HepG2 (cell line): ENCODE measurements at regions not wholly inside any gene's neighbourhood (a gene's known extent, or its start where the extent isn't known, plus 50 kb on each side); places are given as distances from the start of the nearest gene placed in this dataset.

ENCODE experiments used
- ATAC-seq: fragments of 200-7000 bp; cut with Tn5 transposase; 3 replicates; pipeline ENCODE4 v1.9.1; 2020; ENCODE audit warnings: mild to moderate bottlenecking, moderate library complexity
- BruUV-seq: library from RNA; stranded (reverse); fragments of 400-500 nt; replicated peaks from 2 replicates; lab custom pipeline; 2021; lab: Mats Ljungman, UMichigan
- CTCF ChIA-PET: fragments of 300-600 bp; formaldehyde crosslinking; extraction: SDS; loops from one replicate; lab custom pipeline; 2021; ENCODE audit warnings: low total read pairs, inconsistent platforms, low intra/inter-chr PET ratio; lab: Yijun Ruan, JAX
- POLR2A ChIA-PET: fragments of 350-600 bp; sonication (Branson Sonifier 250); formaldehyde crosslinking; loops from one replicate; lab custom pipeline; 2020; ENCODE audit warnings: antibody characterized with exemption, inconsistent platforms; lab: Yijun Ruan, JAX
- DNase-seq: peaks from one replicate; pipeline ENCODE4 v3.0.0-alpha.2; 2015; ENCODE audit warnings: low spot score
- FAIRE-seq: peaks from 3 replicates; lab custom pipeline; 2011; peaks lifted over from hg19 to GRCh38; lab: Jason Lieb, UNC
- H2AFZ ChIP-seq: one replicate; pipeline ENCODE4 v1.6.1; 2011; ENCODE audit warnings: low read length, inconsistent platforms
- H3K27ac ChIP-seq: fragments of 300-600 bp; 3 replicates; pipeline ENCODE4 v1.8.0; 2011; ENCODE audit warnings: mixed run types, mild to moderate bottlenecking, mixed read lengths, low read length, inconsistent platforms; ENCODE audit not compliant: insufficient read depth; ENCODE audit errors: extremely low read length
- H3K27me3 ChIP-seq, 2 experiments: fragments of 200-600 bp in 1 of 2; 2 replicates in 1 of 2; 3 replicates in 1 of 2; pipeline versions ENCODE4 v1.6.0 to v1.8.0; 2011; ENCODE audit warnings: low read length in 2 of 2, mild to moderate bottlenecking in 2 of 2, moderate library complexity in 2 of 2, inconsistent platforms in 1 of 2; ENCODE audit not compliant: insufficient read depth in 2 of 2, control insufficient read depth in 1 of 2
- H3K36me3 ChIP-seq, 2 experiments: fragments of 200-600 bp in 1 of 2; replicated peaks in 1 of 2; 2 replicates in 1 of 2; 3 replicates in 1 of 2; pipeline versions ENCODE4 v1.5.1 to v1.8.0; 2011; ENCODE audit warnings: low read length in 2 of 2, inconsistent platforms in 1 of 2; ENCODE audit not compliant: insufficient read depth in 2 of 2, control insufficient read depth in 1 of 2
- H3K4me1 ChIP-seq: 2 replicates; pipeline ENCODE4 v1.5.1; 2012; ENCODE audit warnings: low read length, inconsistent platforms; ENCODE audit not compliant: insufficient read depth
- H3K4me2 ChIP-seq: 2 replicates; pipeline ENCODE4 v1.6.0; 2011; ENCODE audit warnings: low read depth, low read length, inconsistent platforms
- H3K4me3 ChIP-seq, 3 experiments: fragments of 200-600 bp in 1 of 3; sonication (generic), shearing (Covaris generic) in 1 of 3; replicated peaks in 1 of 3; 2 replicates each; pipeline ENCODE4 v1.5.1; 2011 to 2016; ENCODE audit warnings: low read length in 3 of 3, inconsistent platforms in 2 of 3, low read depth in 2 of 3, mild to moderate bottlenecking in 2 of 3, control low read depth in 1 of 3, mixed read lengths in 1 of 3; ENCODE audit not compliant: insufficient read depth in 1 of 3
- H3K79me2 ChIP-seq: one replicate; pipeline ENCODE4 v1.6.1; 2011; ENCODE audit warnings: low read length, inconsistent platforms; ENCODE audit not compliant: insufficient read depth
- H3K9ac ChIP-seq: 2 replicates; pipeline ENCODE4 v1.6.0; 2011; ENCODE audit warnings: mild to moderate bottlenecking, low read depth, low read length, inconsistent platforms; ENCODE audit not compliant: insufficient read depth
- H3K9me3 ChIP-seq: 2 replicates; pipeline ENCODE4 v1.5.1; 2012; ENCODE audit warnings: mild to moderate bottlenecking, low read length
- H4K20me1 ChIP-seq: 2 replicates; pipeline ENCODE4 v1.6.0; 2011; ENCODE audit warnings: inconsistent platforms, mild to moderate bottlenecking, low read length, moderate library complexity; ENCODE audit not compliant: insufficient read depth
- FOXP4 ChIP-seq: sonication (generic); formaldehyde crosslinking; IDR thresholded peaks from 2 replicates; pipeline ENCODE4 v1.4.0; 2020; ENCODE audit warnings: missing genetic modification reagents
- GTF2F1 ChIP-seq: fragments of 150-350 bp; IDR thresholded peaks from 2 replicates; pipeline ENCODE4 v1.6.1; 2014; ENCODE audit warnings: low read length
- KDM1A ChIP-seq: IDR thresholded peaks from 2 replicates; pipeline ENCODE4 v1.6.1; 2016; ENCODE audit warnings: missing compliant biosample characterization
- PHF5A ChIP-seq: IDR thresholded peaks from one replicate; pipeline ENCODE4 v1.6.1; 2018; ENCODE audit warnings: low read depth, missing genetic modification reagents; ENCODE audit not compliant: unreplicated experiment
- PPARG ChIP-seq: conservative IDR thresholded peaks from 2 replicates; pipeline ENCODE4 v1.6.1; 2016; ENCODE audit warnings: missing biosample characterization, missing genetic modification reagents
- SKI ChIP-seq: fragments of 450-650 bp; IDR thresholded peaks from one replicate; pipeline ENCODE4 v1.6.1; 2018; ENCODE audit warnings: mild to moderate bottlenecking; ENCODE audit not compliant: partially characterized antibody
- SRSF4 ChIP-seq: fragments of 200-400 bp; formaldehyde crosslinking; IDR thresholded peaks from one replicate; pipeline ENCODE4 v1.6.1; 2018; ENCODE audit warnings: mild to moderate bottlenecking, low read depth, low read length, moderate library complexity; ENCODE audit not compliant: poor library complexity, severe bottlenecking
- SYNCRIP ChIP-seq: fragments of 200-400 bp; formaldehyde crosslinking; IDR thresholded peaks from 2 replicates; pipeline ENCODE4 v1.6.1; 2018; ENCODE audit warnings: mild to moderate bottlenecking, low read depth, low read length; ENCODE audit not compliant: insufficient read depth
- TERF1 ChIP-seq: sonication (generic); formaldehyde crosslinking; IDR thresholded peaks from 2 replicates; pipeline ENCODE4 v1.8.0; 2022; ENCODE audit warnings: mild to moderate bottlenecking, missing genetic modification reagents, moderate library complexity
- ZNF136 ChIP-seq: sonication (generic); formaldehyde crosslinking; IDR thresholded peaks from 2 replicates; pipeline ENCODE4 v1.8.1; 2022; ENCODE audit warnings: low read depth, mild to moderate bottlenecking, moderate library complexity, missing genetic modification reagents
- ZNF235 ChIP-seq: sonication (generic); formaldehyde crosslinking; IDR thresholded peaks from 2 replicates; pipeline ENCODE4 v1.8.1; 2023; ENCODE audit warnings: mild to moderate bottlenecking, missing genetic modification reagents, borderline replicate concordance
- ZNF451 ChIP-seq: sonication (generic); formaldehyde crosslinking; IDR thresholded peaks from 2 replicates; pipeline ENCODE4 v1.5.0; 2020; ENCODE audit warnings: mild to moderate bottlenecking, missing genetic modification reagents
- ZNF530 ChIP-seq: sonication (generic); formaldehyde crosslinking; IDR thresholded peaks from 2 replicates; pipeline ENCODE4 v1.5.0; 2020; ENCODE audit warnings: low read depth, mild to moderate bottlenecking, missing genetic modification reagents
- ZNF605 ChIP-seq: sonication (generic); formaldehyde crosslinking; IDR thresholded peaks from 2 replicates; pipeline ENCODE4 v1.8.0; 2022; ENCODE audit warnings: mild to moderate bottlenecking, missing genetic modification reagents
- ZNF788 ChIP-seq: sonication (generic); formaldehyde crosslinking; IDR thresholded peaks from 2 replicates; pipeline ENCODE4 v1.5.0; 2020; ENCODE audit warnings: mild to moderate bottlenecking, missing genetic modification reagents, borderline replicate concordance
- WGBS: methylation state at CpG from one replicate; pipeline ENCODE4 v1.1.6; 2017; ENCODE audit warnings: low lambda C conversion rate; 5-methylcytosine and 5-hydroxymethylcytosine counted together
- in situ Hi-C: cut with HindIII; loops from 2 replicates; pipeline ENCODE4 v1.10.0; 2017; ENCODE audit warnings: low pct_unique_long_range_greater_than_20kb; ENCODE audit not compliant: extremely low pct_ligation_motif_present
- intact Hi-C: fragments of 100-400 bp; cut with micrococcal nuclease; formaldehyde crosslinking; loops from one replicate; pipeline ENCODE4 v1.10.0; 2022; ENCODE audit not compliant: unreplicated experiment
- TF ChIP-seq, protein P1 (sequence below): sonication (generic); formaldehyde crosslinking; IDR thresholded peaks from 2 replicates; pipeline ENCODE4 v1.9.0; 2021; ENCODE audit warnings: missing genetic modification reagents, mild to moderate bottlenecking, borderline replicate concordance

DNA sequence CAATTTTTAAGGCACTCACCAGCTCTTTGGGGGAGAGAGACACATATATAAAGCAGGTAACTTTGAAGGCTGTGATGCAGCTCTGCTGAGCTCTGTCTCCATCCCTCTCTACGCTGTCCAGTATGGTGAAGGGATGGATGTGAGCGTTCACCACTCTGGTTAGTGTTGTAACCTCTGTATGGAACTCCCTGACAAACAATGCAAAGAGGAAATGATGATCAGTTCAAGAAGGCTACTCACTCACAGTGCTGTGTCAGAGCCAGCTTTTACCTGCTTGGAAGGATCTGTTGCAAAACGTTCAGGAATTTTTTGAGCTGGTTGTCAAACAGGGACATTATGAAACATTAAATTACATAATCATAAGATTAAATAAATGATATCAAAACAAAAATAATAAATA lies 90.8 kb upstream of the SLC10A2 start:
- intact Hi-C loops: no loop called here
- TF ChIP-seq SRSF4: no peak
- TF ChIP-seq, protein P1, sequence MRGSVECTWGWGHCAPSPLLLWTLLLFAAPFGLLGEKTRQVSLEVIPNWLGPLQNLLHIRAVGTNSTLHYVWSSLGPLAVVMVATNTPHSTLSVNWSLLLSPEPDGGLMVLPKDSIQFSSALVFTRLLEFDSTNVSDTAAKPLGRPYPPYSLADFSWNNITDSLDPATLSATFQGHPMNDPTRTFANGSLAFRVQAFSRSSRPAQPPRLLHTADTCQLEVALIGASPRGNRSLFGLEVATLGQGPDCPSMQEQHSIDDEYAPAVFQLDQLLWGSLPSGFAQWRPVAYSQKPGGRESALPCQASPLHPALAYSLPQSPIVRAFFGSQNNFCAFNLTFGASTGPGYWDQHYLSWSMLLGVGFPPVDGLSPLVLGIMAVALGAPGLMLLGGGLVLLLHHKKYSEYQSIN (CRISPR knock-in tag): no peak
- no peak for TF ChIP-seq GTF2F1
- TF ChIP-seq PHF5A (CRISPR knock-in tag): no peak
- no peak for TF ChIP-seq SYNCRIP
- no peak for TF ChIP-seq ZNF136 (CRISPR knock-in tag)
- TF ChIP-seq SKI: no peak
- Histone ChIP-seq H3K4me1 (no peaks in the 10 kb centered on the region), H3K36me3 (no peaks in the 10 kb centered on the region), H3K79me2 (no peaks in the 10 kb centered on the region), H3K27me3 (no peaks in the 10 kb centered on the region; a peak in 1 of 5 replicates), H2AFZ (no peak overlapping the region), H3K4me3 (no peak overlapping the region), H3K4me2 (no peak overlapping the region), H3K27ac (no peak overlapping the region), H3K9ac (no peak overlapping the region), H3K9me3 (no peaks in the 10 kb centered on the region), H4K20me1 (no peaks in the 10 kb centered on the region)
- DNase-seq (no peak), ATAC-seq (no peak), FAIRE-seq (no peak)
- 4% methylated on average over 3 of the region's 3 CpGs for whole genome bisulfite sequencing
- CTCF ChIA-PET: no interaction called here
- in situ Hi-C loops: no loop called here
- BruUV-seq: no TSS peak
- POLR2A ChIA-PET: no interaction called here

GRCh38 chr13:103156346-103156998 lies 90.3 kb upstream of the SLC10A2 start:
- ATAC-seq (no peak), DNase-seq (no peak), FAIRE-seq (no peak)
- no peak overlapping the region for H3K27ac ChIP-seq
- no peaks in the 10 kb centered on the region for H4K20me1 ChIP-seq
- H2AFZ ChIP-seq: no peak overlapping the region
- no peaks in the 10 kb centered on the region for H3K36me3 ChIP-seq
- H3K4me3 ChIP-seq: no peak overlapping the region
- H3K4me1 ChIP-seq: no peaks in the 10 kb centered on the region
- intact Hi-C loops (no loop called here), in situ Hi-C loops (no loop called here)
- ChIA-PET POLR2A (no interaction called here), CTCF (no interaction called here)
- no TSS peak for BruUV-seq
- no peaks in the 10 kb centered on the region for H3K9me3 ChIP-seq
- H3K27me3 ChIP-seq: no peaks in the 10 kb centered on the region; a peak in 1 of 5 replicates
- H3K4me2 ChIP-seq: no peak overlapping the region
- no peaks in the 10 kb centered on the region for H3K79me2 ChIP-seq
- no peak overlapping the region for H3K9ac ChIP-seq
- WGBS: 0% methylated on average over 6 of the region's 6 CpGs
- TF ChIP-seq KDM1A (CRISPR knock-in tag) (no peak), ZNF530 (CRISPR knock-in tag) (no peak), ZNF451 (CRISPR knock-in tag) (no peak), FOXP4 (CRISPR knock-in tag) (no peak), PPARG (no peak), ZNF235 (CRISPR knock-in tag) (no peak), ZNF788 (CRISPR knock-in tag) (no peak), ZNF605 (no peak), TERF1 (CRISPR knock-in tag) (no peak)
